ENCODE measurements at regions not wholly inside any gene's neighbourhood (a gene's known extent, or its start where the extent isn't known, plus 50 kb on each side); places are given as distances from the start of the nearest gene placed in this dataset.

- TF ChIP-seq BACH2 (CRISPR knock-in tag; IDR thresholded peaks at IDR 0.05; ENCODE audit: borderline replicate concordance) (no peak), CREB5 (CRISPR knock-in tag; IDR thresholded peaks at IDR 0.05; ENCODE audit: low read depth) (no peak), PATZ1 (CRISPR knock-in tag; IDR thresholded peaks at IDR 0.05; ENCODE audit: borderline replicate concordance) (no peak), ZNF565 (CRISPR knock-in tag; conservative IDR thresholded peaks at IDR 0.05; ENCODE audit: low read depth) (no peak), ZC3H10 (CRISPR knock-in tag; IDR thresholded peaks at IDR 0.05) (no peak), ESRRG (CRISPR knock-in tag; IDR thresholded peaks at IDR 0.05) (no peak), RARB (CRISPR knock-in tag; IDR thresholded peaks at IDR 0.05) (no peak), ISL1 (CRISPR knock-in tag; IDR thresholded peaks at IDR 0.05) (no peak), ZFP3 (CRISPR knock-in tag; IDR thresholded peaks at IDR 0.05) (no peak), TSHZ2 (CRISPR knock-in tag; IDR thresholded peaks at IDR 0.05) (no peak), ZNF8 (CRISPR knock-in tag; IDR thresholded peaks at IDR 0.05) (no peak)
These were observed 113.8 kb upstream of the CCL21 start for GRCh38 chr9:34823778-34824177.
